T-helper 2 cell treated with Interferon-gamma antibody and Interleukin-4, amounts not matched to agents 5 μg/mL and 100 μg/mL, for 36 hours (primary cell): ENCODE measurements at regions not wholly inside any gene's neighbourhood (a gene's known extent, or its start where the extent isn't known, plus 50 kb on each side); places are given as distances from the start of the nearest gene placed in this dataset.

Source experiments
- DNase-seq: peaks from one replicate; pipeline ENCODE4 v3.0.0; 2021; ENCODE audit warnings: low spot score
- H3K27ac Mint-ChIP-seq: one replicate; pipeline ENCODE4 v1.8.0; 2021; ENCODE audit warnings: mild to moderate bottlenecking, mixed read lengths
- H3K27me3 Mint-ChIP-seq: one replicate; pipeline ENCODE4 v1.8.0; 2021; ENCODE audit warnings: low read depth, mixed read lengths
- H3K36me3 Mint-ChIP-seq: one replicate; pipeline ENCODE4 v1.8.0; 2021; ENCODE audit warnings: low read depth, mixed read lengths
- H3K4me1 Mint-ChIP-seq: one replicate; pipeline ENCODE4 v1.8.0; 2021; ENCODE audit warnings: low read depth, mixed read lengths
- H3K4me3 Mint-ChIP-seq: one replicate; pipeline ENCODE4 v1.8.0; 2022; ENCODE audit warnings: mild to moderate bottlenecking, moderate library complexity, mixed read lengths
- H3K9me3 Mint-ChIP-seq: one replicate; pipeline ENCODE4 v1.8.0; 2021; ENCODE audit warnings: mixed read lengths

DNA sequence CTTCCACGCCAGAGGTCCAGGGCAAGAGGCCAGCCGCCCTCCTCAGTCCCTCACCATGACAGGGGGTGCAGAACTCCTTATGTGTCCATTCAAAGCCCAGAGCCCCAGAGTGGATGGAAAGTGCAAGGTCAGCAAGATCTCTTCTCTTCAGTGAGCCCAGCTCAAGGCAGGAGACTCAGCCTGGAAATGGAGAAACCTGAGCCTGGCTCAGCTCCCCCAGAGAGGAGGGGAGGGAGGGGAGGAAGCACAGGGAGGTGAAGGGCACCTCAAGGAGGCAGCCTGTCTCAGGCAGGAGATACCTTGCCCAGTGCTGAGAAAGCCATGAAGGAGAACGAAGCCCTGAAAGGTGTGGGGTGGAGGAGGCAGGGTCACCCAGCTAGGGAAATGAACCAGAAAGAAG is 121.8 kb upstream of the PJA1 start:
- H3K27ac Mint-ChIP-seq, result no peak overlapping the region

DNA sequence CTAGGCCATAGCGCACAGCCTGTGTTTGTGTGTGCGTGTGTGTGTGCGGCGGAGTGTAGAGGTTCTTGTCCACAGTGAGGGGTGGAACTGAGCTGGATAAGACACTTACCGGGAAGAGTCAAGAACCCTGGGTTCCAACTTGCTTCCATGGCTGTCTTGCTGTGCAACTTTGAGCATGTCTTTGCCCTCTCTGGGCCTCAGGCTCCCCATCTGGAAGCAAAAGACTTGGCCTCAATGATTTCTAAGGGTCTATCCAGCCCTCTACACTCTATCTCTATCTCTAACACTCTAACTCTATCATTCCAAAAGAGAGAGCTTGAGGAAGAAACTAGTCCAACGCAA is 121.3 kb upstream of the PJA1 start:
- no peaks in the 10 kb centered on the region for H3K27me3 Mint-ChIP-seq
- H3K9me3 Mint-ChIP-seq, result no peaks in the 10 kb centered on the region
- H3K4me3 Mint-ChIP-seq, result no peak overlapping the region
- no peak for DNase-seq
- no peaks in the 10 kb centered on the region for H3K36me3 Mint-ChIP-seq
- no peaks in the 10 kb centered on the region for H3K4me1 Mint-ChIP-seq
- no peak overlapping the region for H3K27ac Mint-ChIP-seq

More for the DNA sequence above, 121.8 kb upstream of the PJA1 start:
- H3K36me3 Mint-ChIP-seq, result no peaks in the 10 kb centered on the region
- no peaks in the 10 kb centered on the region for H3K4me1 Mint-ChIP-seq
- H3K27me3 Mint-ChIP-seq, result no peaks in the 10 kb centered on the region
- DNase-seq, result no peak
- no peak overlapping the region for H3K4me3 Mint-ChIP-seq
- no peaks in the 10 kb centered on the region for H3K9me3 Mint-ChIP-seq

DNA sequence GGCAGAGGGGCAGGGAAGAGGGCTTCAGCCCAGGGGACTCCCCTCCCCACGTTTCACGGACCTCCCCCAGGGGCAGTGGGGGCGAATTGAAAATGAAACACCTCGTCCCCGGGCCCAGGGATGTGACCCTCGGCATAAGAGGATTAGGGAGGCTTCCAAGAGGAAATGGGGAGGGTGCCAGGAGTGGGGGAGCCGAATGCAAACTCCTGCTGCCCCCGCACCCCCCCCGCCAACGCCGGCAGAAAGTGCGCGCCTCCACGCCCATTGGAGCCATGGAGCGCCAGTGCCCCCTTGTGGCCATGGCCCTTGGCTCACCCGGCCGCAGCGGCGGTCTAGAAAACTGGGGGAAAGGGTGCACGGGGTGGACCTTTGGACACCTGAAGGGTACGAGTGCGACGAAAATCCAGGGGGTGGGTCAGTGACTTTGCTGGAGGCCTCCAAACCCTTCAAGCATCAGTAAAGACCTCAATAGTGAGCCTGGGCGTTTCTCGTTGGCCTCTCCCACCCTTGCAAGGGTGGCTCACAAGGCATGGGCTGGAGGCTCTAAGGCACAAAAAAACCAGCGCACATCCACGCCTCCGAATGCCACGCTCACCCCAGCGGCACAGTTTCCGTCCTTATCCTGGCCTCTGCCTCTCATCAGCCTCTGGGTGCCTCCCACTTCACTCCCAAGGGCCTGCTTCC is 120.8 kb upstream of the PJA1 start:
- peak; percentile 17 for DNase-seq
- Mint-ChIP-seq H3K27me3 (no peaks in the 10 kb centered on the region), H3K4me1 (no peaks in the 10 kb centered on the region)

DNA sequence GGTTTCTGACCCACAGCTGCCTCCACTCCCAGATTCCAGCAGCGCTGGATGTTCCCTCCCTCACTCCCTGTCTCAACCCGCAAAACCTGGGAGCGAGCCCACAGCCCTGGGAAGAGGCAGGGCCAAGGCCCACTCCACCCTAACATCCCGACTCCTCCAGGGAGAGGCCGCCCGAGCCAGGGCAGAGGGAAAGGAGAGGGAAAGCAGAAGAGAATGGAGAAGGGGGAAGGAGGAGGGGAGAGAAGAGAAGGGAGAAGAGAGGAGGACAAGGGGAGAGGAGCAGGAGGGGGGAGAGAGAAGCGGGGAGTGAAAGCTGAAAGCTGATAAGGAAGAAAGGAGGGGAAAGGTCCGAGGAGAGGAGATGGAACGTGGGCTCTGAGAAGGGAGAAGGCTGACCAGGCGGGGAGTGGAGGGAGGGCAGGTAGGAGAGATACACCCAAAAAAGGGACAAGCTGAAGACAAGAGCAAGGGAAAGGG is 120.2 kb upstream of the PJA1 start:
- H3K27me3 Mint-ChIP-seq, result no peaks in the 10 kb centered on the region
- H3K4me1 Mint-ChIP-seq, result no peaks in the 10 kb centered on the region
- DNase-seq, result no peak
- no peaks in the 10 kb centered on the region for H3K9me3 Mint-ChIP-seq
- H3K27ac Mint-ChIP-seq, result no peak overlapping the region
- no peaks in the 10 kb centered on the region for H3K36me3 Mint-ChIP-seq
- peak overlapping the region; percentile 29 for H3K4me3 Mint-ChIP-seq

More for the DNA sequence above, 120.8 kb upstream of the PJA1 start:
- no peaks in the 10 kb centered on the region for H3K36me3 Mint-ChIP-seq
- H3K27ac Mint-ChIP-seq, result no peak overlapping the region
- H3K9me3 Mint-ChIP-seq, result no peaks in the 10 kb centered on the region
- H3K4me3 Mint-ChIP-seq, result peak overlapping the region; percentile 29

DNA sequence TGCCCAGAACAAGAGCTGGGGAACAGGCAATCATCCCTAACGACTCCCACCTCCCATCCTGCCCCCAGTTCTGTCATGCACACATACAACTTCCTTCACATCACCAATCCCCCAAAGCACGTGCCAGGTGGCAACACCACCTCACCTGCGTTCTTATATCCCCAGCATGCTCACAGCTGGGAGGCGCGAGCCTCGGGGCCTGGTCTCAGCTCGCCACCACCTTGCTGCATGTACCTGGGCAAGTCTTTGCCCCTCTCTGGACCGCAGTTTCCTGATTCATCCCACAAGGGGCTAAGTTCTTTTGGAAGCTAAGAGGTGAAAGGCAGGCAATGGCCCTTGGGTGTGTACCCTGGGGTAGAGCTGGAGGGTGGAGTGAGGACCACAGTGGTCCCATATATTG is 119.2 kb upstream of the PJA1 start:
- H3K4me3 Mint-ChIP-seq, result no peak overlapping the region
- H3K4me1 Mint-ChIP-seq, result no peaks in the 10 kb centered on the region

DNA sequence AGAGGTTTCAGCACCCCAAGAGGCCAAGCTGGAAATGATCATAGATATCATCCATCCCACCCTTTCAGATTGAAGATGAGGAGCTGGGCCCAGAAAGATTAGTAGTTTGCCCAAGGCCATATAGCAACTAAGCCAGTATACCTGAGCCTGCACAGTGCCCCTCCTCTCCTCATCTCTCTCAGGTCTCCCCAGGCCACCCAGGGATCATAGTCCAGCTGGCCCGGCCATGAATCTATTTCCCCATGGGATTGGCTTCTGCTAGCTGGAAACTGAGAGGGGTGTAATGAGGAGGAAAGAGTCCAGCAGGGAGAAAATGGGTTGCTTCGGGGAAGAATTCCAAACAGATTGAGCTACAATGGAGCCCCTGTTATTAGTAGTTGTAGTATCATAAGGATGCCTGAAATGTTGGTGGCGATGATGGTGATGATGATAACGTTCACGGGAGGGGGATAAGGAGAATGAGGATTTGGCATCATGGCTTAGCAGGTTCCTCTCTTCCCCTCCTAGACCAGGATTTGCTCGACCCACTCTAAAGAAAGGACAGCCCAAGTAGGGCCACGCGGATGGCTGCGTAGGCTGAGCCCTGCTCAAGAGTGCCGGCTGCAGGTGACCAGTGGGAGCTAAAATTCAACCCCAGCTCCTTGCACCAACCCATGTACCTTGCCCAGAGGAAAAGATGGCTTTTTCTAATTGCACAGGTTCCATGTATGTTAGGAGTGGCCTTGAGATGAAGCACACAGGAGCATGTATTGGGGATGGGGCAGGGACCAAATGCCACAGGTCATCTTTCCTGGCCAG is 117.8 kb upstream of the PJA1 start:
- H3K27me3 Mint-ChIP-seq, result no peaks in the 10 kb centered on the region
- no peaks in the 10 kb centered on the region for H3K4me1 Mint-ChIP-seq
- H3K4me3 Mint-ChIP-seq, result no peak overlapping the region
- H3K9me3 Mint-ChIP-seq, result no peaks in the 10 kb centered on the region
- no peaks in the 10 kb centered on the region for H3K36me3 Mint-ChIP-seq
- no peak for DNase-seq
- no peak overlapping the region for H3K27ac Mint-ChIP-seq

More for the DNA sequence above, 119.2 kb upstream of the PJA1 start:
- no peaks in the 10 kb centered on the region for H3K27me3 Mint-ChIP-seq
- DNase-seq, result no peak
- H3K27ac Mint-ChIP-seq, result no peak overlapping the region
- H3K9me3 Mint-ChIP-seq, result no peaks in the 10 kb centered on the region
- no peaks in the 10 kb centered on the region for H3K36me3 Mint-ChIP-seq

DNA sequence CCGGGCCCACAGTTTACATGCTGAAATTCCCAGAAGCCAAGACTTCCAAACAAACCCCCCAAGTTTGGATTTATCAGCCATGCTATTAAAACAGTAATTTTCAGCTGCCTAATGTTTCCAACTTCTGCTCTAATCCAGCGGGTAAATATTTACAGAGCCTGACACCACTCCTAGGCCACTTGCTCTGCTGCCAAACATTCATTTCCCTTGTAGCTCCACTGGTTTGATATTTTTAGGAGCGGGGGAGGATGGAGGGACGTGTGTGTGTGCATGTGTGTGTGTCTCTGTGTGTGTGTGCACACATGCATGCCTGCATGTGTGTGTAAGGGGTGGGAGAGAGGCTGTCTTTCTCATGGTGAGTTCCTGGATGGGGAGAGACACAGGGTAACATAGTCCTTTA is 115.7 kb upstream of the PJA1 start:
- no peak overlapping the region for H3K4me3 Mint-ChIP-seq
- no peaks in the 10 kb centered on the region for H3K4me1 Mint-ChIP-seq
- no peaks in the 10 kb centered on the region for H3K27me3 Mint-ChIP-seq
- no peaks in the 10 kb centered on the region for H3K36me3 Mint-ChIP-seq
- H3K27ac Mint-ChIP-seq, result no peak overlapping the region
- H3K9me3 Mint-ChIP-seq, result no peaks in the 10 kb centered on the region
- DNase-seq, result no peak

DNA sequence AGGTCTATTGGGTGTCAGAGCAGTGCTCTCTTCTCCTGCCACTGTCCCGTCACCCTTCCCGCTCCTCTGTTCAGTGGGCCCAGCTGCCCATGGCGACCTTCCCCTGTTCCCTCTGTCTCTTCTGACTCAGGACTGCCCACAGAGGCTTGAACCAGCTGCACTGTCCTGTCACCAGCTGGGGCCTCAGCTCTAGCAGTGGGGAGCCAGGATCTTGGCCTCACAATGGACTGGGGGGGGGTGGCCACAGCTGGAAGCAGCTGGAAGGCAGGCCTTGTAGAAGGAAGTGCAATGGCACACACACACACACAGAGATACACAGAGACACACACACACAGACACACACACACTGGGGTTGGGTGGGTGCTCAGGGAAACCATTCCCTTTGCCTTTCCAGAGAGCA is 114.0 kb upstream of the PJA1 start:
- no peaks in the 10 kb centered on the region for H3K27me3 Mint-ChIP-seq
- no peak for DNase-seq
- H3K4me3 Mint-ChIP-seq, result no peak overlapping the region
- no peaks in the 10 kb centered on the region for H3K4me1 Mint-ChIP-seq
- no peaks in the 10 kb centered on the region for H3K36me3 Mint-ChIP-seq
- H3K9me3 Mint-ChIP-seq, result no peaks in the 10 kb centered on the region
- no peak overlapping the region for H3K27ac Mint-ChIP-seq

DNA sequence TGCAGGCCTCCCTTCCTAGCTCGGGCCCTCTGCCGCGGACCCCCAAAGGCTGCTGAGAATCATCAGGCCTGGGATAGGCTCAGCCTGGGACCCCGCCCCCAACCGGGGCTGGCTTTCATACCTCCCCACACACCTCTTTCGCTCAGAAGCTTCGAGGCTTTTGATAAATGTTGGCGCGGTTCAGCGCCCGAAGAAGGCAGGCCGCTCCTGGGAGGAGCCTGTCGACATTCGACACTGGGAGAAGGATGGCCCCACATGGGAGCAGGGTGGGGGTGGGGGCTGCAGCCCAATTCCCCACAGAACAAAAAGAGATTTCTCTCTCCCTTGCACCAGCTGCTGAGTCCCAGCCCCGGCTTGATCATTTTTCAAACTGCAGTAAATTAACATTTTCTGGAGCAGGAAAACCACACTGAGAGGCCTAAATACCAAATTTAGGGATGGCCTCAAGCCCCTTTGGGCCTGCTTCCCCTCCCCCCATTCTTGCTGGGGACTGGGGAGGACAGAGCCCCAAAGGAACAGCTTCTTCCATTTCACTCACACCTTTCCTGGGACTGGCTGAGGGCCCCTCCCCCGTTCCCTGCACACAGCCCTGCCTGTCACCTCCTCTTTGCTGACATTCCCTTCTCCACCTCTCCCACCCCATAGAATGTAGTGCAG is 112.9 kb upstream of the PJA1 start:
- H3K27ac Mint-ChIP-seq, result no peak overlapping the region
- no peak for DNase-seq
- H3K27me3 Mint-ChIP-seq, result no peaks in the 10 kb centered on the region
- H3K9me3 Mint-ChIP-seq, result no peaks in the 10 kb centered on the region
- no peak overlapping the region for H3K4me3 Mint-ChIP-seq
- no peaks in the 10 kb centered on the region for H3K4me1 Mint-ChIP-seq
- H3K36me3 Mint-ChIP-seq, result no peaks in the 10 kb centered on the region

DNA sequence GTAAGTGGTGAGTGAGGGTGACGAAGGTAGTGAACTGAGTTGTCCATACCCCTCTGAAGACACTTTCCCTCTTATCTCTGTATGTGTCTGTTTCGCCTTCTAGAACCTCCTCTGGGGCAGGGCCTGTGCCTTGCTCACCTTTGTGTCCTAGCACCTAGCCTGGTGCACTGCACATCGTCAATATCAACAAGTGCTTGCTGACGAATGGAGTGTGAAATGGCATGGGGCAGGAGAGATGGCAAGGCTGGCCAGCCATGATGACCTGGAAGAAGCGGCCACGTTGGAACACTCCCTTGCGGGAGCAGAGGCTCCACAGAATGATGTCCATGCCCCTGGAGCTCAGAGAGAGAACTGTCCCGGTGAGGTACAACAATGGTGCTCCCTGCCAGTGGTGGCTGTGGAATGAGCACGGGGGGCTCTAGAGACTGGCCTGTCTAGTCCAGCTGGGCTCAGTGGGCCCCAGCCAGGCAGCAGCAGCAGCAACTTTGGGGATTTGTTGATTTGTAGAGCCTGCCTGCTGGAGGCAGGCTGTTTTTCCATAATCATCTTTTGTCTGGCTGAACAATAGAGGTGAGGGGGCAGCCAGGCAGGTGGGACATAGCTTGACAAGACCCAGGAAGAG is 112.2 kb upstream of the PJA1 start:
- DNase-seq, result no peak
- Mint-ChIP-seq H3K27me3 (no peaks in the 10 kb centered on the region), H3K4me1 (no peaks in the 10 kb centered on the region), H3K36me3 (no peaks in the 10 kb centered on the region), H3K9me3 (no peaks in the 10 kb centered on the region), H3K4me3 (no peak overlapping the region), H3K27ac (no peak overlapping the region)

DNA sequence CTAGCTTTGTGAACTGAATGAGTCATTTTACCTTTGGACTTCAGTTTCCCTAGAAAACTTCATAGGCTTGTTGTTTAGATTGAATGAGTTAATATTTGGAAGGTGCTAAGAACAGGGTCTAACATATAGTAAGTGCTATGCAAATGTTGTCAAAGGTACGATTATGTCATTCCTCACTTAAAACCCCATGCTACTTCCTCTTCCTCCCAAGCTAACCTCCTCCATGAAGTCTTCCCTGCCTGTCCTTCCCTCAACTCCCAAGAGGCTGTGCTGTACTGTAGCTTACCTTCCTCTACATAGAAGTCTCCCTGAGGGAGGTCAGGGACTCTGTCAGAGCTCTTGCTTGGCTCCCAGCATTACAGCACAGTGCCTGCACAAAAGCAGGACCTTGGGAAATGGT is 103.4 kb upstream of the PJA1 start:
- Mint-ChIP-seq H3K9me3 (no peaks in the 10 kb centered on the region), H3K27ac (no peak overlapping the region), H3K4me3 (no peak overlapping the region), H3K27me3 (peaks cover 10% of the 10 kb centered on the region), H3K4me1 (no peaks in the 10 kb centered on the region), H3K36me3 (no peaks in the 10 kb centered on the region)
- no peak for DNase-seq

DNA sequence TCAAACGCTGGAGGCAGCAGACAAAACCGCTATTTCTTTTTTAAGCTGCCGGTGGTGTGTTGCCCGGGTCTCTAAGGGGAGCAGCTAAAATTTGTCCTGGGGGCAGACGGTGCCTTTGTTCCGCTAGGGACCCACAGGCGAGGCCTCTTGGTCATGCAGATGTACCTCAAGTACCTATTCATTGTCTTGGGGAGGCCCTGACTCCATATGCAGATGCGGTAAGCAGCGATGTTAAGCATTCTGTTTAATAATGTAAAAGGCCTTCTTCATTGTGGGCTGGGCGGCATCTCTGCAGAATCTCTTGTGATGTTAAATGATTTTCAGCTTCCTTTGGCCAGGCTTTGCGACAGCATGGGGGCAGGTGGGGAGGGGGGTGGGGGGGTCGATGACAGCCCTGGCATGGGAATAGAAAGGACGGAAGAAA is 98.9 kb upstream of the PJA1 start:
- no peak overlapping the region for H3K27ac Mint-ChIP-seq
- H3K9me3 Mint-ChIP-seq, result no peaks in the 10 kb centered on the region
- H3K4me1 Mint-ChIP-seq, result no peaks in the 10 kb centered on the region
- no peak overlapping the region for H3K4me3 Mint-ChIP-seq
- no peak for DNase-seq
- H3K36me3 Mint-ChIP-seq, result no peaks in the 10 kb centered on the region
- H3K27me3 Mint-ChIP-seq, result peaks cover 21% of the 10 kb centered on the region

DNA sequence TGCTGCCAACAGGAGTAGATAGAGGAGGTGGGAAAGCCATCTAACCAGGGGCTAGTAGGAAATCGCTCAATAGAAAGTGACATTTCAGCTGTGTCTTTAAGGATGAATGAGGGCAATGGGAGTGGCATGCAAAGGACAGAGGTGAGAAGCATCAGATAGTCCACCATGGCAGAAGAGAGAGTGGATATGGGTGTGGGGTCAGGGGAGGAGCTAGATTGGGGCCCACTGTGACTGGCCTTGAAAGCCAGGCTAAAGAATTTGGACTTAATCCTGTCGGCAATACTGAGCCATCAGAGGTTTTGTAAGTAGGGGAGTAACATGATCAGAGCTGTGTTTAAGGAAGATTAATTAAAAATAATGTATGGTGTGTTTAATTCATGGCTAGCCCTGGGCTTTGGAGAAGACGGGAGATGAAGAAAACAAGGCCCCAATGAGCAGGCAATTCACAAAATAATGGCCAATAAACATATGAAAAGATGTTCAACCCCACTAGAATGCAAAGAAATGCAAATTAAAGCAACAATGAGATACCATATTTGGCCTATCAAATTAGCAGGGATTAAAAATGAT is 98.1 kb upstream of the PJA1 start:
- Mint-ChIP-seq H3K9me3 (no peaks in the 10 kb centered on the region), H3K36me3 (no peaks in the 10 kb centered on the region), H3K4me3 (no peak overlapping the region), H3K27me3 (peaks cover 21% of the 10 kb centered on the region), H3K4me1 (no peaks in the 10 kb centered on the region), H3K27ac (no peak overlapping the region)
- DNase-seq, result no peak
